NCI-H82 (cell line): ENCODE measurements at regions not wholly inside any gene's neighbourhood (a gene's known extent, or its start where the extent isn't known, plus 50 kb on each side); places are given as distances from the start of the nearest gene placed in this dataset.
A peak's percentile ranks its signal among the peaks of the same experiment; 100 is the strongest.
"Not testable (repeated sequence)": the region's sequence is repeated elsewhere in the genome, so short reads cannot be mapped to it uniquely, and the experiment has no call there.

Experiments used
- DNase-seq: peaks from one replicate; lab custom pipeline; 2025; lab: John Stamatoyannopoulos, UW

DNA sequence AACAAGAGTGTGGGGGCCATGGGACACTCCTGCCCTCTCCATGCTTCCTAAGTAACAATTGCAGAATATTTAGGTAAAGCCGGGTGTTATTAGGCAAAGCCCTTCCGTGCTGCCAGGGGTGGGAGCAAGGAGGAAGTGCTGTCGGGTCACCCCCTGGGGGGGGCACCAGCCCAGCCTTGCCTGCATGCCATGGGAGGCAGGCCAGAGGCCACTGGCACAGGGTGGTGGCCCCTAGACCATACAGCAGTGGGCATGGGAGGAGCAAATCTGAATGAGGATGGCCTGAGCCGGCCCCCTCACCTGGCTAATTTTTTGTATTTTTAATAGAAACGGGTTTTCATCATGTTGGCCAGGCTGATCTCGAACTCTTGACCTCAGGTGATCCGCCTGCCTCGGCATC is 355.7 kb upstream of the CDH8 start:
- DNase-seq, result no peak

DNA sequence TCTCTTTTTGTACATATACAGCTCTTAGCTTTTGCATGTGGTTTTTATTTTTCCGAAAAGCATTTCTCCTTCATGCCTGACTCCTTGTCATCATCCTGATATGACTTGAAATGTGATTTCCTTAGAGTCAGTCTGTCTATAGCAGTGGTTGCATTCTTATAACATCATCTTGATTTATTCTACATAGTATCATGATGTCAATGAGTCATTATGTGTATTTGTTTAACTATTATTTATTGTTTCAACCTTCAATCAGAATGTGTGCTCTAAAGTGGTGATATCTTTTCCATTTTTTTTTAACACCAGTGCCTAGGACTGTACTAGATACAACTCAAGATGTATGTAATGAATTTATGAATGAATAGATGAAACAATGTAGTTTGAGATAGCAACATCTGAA is 354.9 kb upstream of the CDH8 start:
- no peak for DNase-seq

DNA sequence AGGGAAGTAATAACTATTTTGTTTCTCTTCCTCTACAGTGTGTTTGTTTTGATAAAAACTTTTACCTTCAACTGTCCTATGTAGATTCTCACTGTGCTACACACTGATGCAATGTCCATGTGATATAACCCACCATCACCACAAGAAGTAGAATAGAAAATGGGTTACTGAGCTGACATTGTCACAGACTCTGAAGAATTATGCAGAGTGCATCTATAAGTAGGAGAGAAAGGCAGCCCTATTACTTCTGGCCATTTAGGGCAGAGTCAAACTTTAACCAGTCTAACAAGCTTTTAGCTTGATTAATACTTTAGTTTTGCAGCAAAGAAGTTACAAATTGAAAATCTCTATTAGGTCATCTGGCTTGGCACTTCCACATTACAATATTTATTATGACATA is 354.0 kb upstream of the CDH8 start:
- DNase-seq, result no peak

DNA sequence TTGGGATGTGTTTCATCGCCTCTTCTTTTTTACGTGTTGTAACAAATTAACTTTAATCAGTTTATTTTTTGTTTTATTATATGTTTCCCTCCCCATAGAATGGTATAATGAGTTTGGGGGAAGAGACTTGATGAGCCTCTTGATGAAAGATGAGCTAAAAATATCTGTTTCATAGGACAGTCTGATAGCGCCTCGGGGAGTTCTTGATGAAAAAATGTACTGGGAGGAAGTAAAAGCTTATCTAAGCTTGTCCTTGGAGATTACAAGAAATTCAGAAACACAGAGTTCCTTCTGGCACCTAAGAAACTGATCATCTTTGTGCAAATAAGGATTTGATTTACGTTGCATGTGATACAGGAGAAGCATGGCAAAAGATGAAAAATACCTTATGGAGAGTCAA is 350.2 kb upstream of the CDH8 start:
- DNase-seq, result no peak

DNA sequence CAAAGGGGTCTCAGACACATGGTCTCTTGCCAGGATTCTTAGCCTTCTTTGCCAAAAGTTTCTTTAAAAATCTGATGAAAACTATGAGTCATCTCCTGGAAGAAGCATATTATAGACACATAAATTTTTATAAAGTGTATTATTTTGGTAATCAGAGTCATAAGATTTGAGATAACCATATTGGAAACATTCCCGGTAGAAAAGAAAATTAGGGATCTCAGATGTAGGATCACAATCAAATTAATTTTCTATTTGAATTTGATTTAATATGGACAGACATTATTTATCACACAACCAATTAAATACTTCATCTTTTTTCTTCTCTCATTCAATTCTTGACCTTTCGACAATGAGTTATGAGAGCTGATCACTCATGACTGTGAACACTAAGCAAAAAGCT is 347.7 kb upstream of the CDH8 start:
- DNase-seq, result no peak

DNA sequence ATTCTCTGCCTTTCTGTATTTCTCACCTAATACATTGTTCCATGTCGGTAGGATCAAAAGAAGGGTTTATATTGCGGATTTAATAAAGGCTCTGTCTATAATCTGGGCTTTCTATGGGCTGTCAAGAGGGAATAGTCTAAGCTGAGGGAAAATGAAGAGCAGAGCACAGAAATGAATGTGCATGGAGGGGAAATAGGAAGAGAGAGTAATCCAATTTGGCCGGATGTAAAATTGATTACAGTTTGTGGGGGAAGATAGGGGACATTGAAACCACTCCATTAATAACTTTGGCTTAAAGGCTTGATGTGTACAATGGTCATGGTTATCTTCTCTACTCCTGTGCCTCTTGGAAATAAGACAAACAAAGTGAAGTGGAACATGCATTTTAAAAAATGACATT is 334.2 kb upstream of the CDH8 start:
- DNase-seq, result peak; percentile 7

DNA sequence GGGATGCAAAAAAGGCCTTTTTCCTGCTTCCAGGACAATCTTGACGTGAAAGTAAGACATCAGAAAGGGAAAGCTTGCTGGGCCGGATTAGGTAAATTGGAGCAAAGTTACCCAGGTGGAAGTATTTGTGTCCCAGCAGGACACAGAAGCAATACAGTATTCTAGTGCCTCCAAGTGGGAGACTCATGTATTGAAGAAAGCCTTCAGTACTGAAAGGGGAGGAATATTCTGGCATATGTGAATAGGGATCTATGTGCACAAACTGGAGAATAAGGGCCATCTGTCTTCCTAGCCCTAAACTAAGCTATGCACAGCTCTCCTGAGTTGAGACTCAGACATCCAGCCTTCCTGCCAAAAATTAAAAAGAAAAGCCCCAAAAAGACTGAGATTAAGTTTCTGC is 327.3 kb upstream of the CDH8 start:
- peak; percentile 41 for DNase-seq

DNA sequence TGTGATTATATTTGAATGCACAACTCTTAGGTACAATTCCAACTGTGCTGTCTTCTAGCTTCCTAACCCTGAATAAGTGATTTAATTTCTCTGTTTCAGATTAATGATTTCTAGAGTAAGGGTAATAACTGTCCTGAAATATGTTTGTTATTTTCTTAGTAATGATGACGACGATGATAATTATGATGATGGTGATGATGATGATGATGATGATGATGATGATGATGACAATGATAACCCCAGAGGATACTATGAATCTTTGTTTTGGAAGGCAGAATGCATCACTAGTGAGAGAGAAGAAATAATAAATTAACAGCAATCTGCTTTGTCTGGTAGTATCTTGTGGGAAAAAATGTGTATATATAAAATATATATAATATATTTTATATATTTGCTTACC is 317.1 kb upstream of the CDH8 start:
- DNase-seq, result no peak

DNA sequence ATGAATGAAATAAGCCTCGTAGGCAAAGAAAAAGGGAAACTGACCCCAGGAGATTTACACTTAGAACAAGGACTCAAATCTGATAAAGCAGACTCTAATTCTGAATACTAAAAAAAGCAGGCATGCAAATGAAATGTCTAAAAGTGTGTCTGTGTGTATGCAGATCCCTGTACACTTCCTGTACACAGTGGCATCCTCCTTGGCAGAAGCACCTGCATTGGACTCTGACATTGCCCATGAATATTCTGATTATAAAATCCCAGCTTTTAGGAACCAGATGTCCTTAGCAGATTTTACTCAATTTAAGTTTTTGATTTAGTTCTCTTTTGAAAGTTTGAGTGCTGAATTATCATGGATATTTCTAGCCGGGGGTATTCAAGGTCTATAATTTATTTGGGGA is 306.0 kb upstream of the CDH8 start:
- DNase-seq, result no peak

DNA sequence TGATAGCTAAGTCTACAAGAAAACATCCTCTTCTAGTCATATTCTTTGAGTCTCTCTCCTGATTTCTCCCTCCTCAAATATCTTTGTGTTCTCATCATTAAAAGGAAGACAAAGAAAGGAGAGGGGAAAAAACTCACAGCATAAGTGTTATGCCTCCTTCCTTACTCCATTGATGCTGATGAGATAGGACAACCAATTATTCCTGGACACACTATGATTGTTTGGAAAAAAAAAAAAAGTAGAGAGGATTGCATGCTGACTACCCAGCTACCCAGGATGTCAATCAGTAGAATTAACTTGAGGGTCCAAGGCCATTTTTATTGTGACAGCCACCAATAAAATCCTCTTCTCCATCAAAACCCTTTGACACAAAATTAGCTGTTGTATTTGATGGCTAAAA is 299.1 kb upstream of the CDH8 start:
- DNase-seq, result no peak

DNA sequence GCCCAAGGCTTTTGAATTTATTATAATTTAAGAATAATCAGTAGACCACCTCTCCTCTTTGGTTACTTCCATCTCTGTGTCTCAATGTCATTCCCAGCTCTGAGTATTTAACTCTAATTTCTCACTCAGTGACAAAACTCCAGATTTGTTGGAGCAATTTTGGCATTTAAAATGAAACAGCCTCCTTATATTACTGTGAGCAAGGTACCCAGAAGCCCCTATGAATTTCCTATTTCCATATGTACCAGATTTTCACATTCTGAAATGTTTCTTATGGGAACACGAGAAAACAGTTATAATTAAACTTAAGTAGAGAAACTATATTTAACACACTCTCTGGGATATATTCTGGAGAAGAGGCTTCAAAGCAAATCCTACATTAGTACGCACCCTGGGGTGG is 285.4 kb upstream of the CDH8 start:
- no peak for DNase-seq

DNA sequence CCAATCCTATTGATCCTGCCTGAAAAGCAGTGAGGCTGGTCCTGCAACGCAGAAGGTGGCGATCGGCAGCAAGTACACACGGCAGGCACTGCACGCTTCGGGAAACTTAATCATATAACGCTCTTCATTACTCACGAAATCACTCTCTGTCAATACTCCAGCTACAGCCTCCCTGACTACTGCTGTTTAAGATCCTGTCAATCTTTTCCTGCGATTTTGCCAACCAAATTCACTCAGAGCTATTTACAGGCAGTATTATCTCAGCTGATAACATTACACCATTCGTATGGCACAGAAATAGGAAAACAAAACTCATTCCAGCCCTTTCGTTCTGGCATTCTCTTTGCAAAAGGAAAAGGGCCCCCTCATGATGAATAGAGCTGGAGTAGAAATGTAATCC is 262.4 kb upstream of the CDH8 start:
- peak; percentile 1 for DNase-seq

DNA sequence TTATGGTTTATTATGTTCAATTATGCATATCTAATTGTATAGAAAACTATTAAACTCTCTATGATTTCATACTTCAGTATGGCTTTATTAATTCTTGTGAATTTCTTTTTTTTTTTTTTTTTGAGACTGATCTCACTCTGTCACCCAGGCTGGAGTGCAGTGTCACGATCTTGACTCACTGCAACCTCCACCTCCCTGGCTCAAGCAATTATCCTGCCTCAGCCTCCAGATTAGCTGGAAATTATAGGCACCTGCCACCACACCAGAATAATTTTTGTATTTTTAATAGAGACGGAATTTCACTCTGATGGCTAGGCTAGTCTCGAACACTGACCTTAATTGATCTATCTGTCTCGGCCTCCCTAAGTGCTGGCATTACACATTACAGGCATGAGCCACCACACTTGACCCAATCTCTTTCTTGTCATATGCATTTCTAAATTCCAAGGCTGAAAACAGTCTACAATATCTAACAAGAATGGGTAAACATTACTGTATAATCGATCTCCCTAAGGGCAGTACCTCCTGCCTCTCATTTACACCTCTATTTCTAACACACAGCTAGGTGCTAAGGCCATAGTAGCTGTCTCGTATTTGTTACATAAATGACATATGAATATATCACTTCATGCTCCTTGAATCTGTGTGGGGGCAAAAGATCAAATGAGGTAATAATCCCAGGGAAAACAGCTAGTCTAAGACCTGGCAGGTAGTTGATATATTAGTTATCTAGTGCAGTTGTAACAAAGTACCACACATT is 258.2 kb upstream of the CDH8 start:
- DNase-seq, result no peak

DNA sequence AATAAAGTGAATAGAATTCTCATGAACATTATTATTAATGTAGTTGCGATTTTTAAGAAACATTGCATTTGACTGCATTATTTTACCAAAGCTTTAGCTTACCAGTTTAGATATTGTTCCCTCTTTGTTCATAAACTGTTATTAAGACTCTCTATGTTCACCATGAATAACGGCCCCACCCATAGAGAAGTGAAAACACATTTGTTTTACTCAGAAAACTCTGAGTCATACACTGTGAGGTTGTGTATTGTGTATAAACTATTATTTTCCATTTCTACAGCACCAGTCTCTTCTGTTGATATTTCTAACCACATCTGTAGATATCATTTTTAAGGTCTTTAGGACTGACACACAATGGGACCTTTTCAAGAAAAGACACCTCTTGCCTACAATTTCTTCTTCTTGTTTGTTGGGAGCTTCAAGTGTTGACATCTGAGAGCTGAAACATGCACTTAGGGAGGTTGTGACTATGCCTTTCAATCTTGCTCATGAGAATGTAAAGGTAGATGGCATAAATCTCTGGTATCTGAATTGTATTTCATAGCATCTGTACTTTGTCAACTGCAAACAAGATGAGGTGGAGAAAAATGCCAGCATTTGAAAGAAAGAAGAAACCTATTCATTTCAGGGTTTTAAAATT is 252.9 kb upstream of the CDH8 start:
- no peak for DNase-seq

DNA sequence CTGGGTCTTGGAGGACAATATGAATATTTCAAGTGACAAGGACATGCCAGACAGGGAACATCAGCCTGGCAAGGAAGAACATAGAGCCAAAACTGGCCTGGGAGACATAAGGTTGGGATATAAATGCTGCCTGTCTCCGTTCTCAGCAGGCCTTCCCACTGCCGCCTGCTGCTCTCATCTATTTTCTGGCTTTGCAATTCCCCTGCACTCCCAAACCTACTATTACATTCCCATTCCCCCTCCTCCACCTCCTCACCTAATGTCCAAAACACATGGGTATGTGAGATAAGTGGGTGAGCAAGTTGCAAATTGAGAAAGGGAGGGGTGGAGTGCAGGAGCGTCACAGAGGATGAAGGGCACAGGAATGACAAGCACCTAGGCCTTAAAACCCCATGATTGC is 244.3 kb upstream of the CDH8 start:
- DNase-seq, result no peak

DNA sequence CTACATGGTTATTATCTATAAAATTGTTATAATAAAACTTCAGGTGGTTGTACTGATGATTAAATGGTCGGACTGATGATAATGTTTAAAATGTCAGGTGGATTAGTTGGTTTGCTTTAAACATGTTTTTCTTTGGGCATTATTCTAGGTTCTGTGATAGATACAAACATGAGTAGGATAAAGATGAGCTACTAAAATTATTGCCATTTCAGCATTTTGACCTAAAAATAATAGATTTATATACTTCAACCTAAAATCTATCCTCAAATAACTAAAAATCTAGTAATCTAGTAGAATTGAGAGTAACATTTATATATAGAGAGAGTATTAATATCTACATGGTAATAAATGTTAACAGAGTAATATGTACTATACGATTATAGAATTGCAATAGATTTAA is 241.7 kb upstream of the CDH8 start:
- no peak for DNase-seq

DNA sequence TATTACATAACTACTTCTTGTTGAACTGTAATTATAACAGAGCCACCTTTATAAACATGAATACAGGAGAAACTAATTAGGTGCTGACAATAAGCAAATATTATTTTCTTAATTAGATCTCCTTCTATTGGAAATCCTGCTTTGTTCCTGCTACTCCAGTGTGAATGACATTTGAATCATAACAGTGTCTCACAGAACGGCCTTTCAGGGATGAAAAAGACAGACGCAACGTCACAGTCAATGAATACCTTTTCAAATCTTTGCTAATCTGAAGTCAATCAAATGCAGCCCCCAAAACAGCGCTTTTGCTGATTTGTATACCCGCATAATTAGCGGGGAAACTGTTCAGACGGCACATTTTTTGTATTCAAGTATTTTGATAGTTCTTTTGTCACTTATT is 240.4 kb upstream of the CDH8 start:
- DNase-seq, result no peak

DNA sequence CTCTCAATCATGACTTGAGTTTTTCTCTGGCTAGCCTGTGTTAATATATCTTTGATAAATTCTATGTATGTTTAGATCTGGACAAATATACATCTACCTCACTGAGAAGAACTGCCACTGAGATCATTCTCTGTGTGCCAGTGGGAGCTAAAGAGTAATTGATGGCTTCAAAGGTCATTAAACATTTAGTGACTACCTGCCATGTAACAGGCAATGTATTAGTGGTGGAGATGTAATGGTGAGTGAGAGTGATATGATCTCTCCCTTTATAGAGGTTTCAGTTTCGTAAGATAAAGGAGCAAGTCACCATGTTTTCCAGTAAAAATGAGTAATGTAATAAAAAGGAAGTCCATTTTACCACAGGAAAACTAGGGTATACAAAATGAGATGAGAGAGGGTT is 235.8 kb upstream of the CDH8 start:
- no peak for DNase-seq

DNA sequence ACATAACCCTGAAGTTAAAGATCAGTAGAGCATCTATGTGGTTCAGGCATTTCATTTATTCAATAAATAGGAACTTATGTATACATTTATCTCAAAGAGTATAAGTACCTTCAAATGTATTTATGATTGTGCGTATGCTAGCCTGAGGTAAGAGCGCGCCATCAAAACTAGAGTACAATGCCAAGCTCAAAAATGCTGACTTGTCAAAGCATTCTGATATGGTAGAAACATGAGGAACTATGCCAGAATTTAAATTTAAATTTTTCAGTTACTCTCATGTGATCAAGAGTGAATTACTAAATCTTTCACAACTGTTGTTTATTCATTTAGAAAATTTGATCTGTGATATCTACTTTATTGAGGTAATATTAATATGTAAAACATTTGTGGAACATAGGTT is 225.5 kb upstream of the CDH8 start:
- no peak for DNase-seq

DNA sequence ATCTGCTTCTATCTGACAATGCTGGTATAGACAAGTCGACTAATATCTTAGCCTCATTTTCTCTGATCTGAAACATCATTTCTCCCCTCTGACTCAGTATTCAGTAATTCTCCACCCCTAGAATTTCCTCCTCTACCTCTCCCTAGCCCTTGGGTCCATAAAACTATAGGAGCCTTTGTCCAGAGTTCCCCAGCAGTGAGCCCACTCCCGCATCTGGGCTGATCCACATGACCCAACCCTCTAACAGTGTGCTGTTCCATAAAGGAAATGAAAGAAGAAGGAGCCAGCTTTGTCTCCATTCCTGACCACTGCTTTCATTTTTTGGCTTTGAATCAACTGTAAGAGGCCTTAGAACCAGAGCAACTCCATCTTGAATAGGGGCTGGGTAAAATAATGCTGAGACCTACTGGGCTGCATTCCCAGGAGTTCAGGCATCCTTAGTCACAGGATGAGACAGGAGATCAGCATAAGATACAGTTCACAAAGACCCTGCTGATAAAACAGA is 222.7 kb upstream of the CDH8 start:
- DNase-seq, result not testable (repeated sequence)

DNA sequence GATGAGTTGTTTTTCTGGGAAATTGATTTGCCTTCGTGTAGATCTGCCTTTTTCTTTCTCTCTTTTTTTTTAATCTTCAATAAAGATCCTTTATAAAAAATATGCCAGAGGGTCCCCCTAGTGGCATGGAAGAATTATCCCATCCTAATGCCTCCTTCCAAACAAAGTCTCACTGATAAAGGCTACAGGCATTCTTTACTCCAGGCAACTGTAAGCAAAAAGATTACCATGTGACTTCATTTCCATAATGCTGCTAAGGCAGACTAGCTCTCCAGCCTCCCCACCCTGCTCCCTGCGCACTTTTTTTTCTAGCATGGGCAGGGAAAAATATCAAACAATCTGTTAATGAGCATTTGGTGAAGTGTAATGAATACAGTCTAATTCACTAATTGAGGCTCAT is 220.2 kb upstream of the CDH8 start:
- DNase-seq, result peak; percentile 36

DNA sequence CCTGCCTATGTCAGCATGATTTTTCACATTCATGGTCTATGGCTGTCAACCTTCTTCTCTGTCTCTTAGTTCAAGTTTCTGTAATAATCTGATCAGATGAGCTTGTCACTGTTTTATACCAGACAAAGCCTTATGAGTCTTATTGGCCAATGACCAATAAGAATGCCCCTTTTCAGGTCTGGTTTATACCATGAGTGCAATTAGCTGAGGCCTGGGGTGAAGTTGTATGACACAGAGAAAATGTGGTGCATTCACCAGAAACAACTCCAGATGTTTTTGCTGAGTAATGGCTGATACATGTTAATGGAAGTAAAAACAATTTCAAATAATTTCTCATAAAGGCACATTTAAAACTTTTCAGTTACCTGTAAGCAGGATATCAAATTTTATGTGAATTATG is 218.6 kb upstream of the CDH8 start:
- no peak for DNase-seq

DNA sequence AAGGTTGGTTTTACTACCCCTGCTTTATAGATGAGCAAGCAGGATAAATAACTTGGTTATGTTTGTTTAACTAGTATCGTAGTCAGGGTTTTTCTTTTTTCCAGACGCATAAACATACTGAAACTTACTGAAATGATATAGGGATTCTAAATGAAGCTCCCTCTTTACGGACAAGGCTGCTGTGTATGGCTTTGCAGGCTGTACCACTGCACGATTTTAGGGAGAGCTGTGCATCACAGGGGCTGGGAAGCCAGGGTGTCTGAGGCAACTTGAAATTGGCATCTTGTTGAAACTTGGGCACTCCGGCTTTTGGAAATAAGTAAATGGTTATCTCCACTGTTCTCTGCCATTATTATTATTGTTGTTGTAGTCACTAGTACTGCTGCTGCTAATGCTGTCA is 218.1 kb upstream of the CDH8 start:
- DNase-seq, result no peak

DNA sequence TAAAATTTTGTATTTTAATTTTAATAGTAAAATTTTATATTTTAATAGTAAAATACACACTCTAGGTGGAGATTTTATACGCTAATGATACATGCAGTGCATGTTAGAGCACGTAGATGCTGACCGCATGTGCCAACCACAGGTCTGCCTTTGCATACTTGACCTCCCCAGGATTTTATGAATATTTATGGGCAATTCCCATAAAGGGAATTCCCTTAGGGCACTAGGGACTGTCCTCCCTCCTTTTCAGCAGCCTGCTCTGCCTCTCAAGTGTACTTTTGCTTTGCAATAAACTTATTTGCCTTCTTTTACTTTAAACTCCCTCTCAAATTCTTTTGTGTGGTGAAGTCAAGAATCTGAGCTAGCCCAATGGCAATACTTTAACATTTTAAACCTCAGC is 217.7 kb upstream of the CDH8 start:
- DNase-seq, result no peak
